H1 (cell line): ENCODE measurements at regions not wholly inside any gene's neighbourhood (a gene's known extent, or its start where the extent isn't known, plus 50 kb on each side); places are given as distances from the start of the nearest gene placed in this dataset.

ENCODE experiments used
- EZH2 ChIP-seq: fragments of 200-600 bp; sonication (generic); IDR thresholded peaks from 2 replicates; pipeline ENCODE4 v1.7.1; 2012; ENCODE audit warnings: low read depth, mild to moderate bottlenecking, moderate library complexity, low read length, inconsistent platforms; ENCODE audit not compliant: severe bottlenecking
- KDM5A ChIP-seq: fragments of 200-600 bp; IDR thresholded peaks from 2 replicates; pipeline ENCODE4 v1.7.1; 2012; ENCODE audit warnings: mild to moderate bottlenecking, low read length, inconsistent platforms, mixed read lengths
- SAP30 ChIP-seq: fragments of 300-600 bp; sonication (generic); IDR thresholded peaks from 2 replicates; pipeline ENCODE4 v1.7.1; 2012; ENCODE audit warnings: low read length, moderate library complexity, mild to moderate bottlenecking, inconsistent platforms; ENCODE audit not compliant: insufficient read depth, insufficient replicate concordance
- TF ChIP-seq, protein P1 (sequence below): IDR thresholded peaks from 2 replicates; pipeline ENCODE4 v1.6.1; 2012; ENCODE audit warnings: low read length, inconsistent platforms
- TF ChIP-seq, protein P2 (sequence below): IDR thresholded peaks from 2 replicates; pipeline ENCODE4 v1.6.1; 2012; ENCODE audit warnings: inconsistent platforms

DNA sequence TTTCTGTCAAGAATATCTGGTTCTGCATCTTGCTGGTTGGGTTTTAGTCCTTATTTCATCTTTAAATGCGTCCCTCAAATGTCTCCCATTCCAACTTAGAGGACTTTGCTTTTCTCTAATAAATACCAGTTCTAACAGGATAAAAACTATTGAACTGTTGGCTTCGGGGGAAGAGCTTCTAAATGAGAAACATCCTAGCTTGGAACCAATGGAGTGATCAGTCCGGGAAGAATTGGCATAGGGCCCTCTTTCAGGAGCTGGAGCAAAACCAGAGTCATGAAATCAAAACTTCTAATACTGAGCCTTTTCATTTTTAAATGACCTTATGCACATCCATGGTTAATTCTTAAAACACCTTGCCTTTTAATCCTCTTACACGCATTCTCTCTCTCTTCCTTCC lies 401.6 kb upstream of the SMIM21 start (continued):
- TF ChIP-seq EZH2 (no peak), SAP30 (no peak), KDM5A (no peak)
- TF ChIP-seq, protein P1, sequence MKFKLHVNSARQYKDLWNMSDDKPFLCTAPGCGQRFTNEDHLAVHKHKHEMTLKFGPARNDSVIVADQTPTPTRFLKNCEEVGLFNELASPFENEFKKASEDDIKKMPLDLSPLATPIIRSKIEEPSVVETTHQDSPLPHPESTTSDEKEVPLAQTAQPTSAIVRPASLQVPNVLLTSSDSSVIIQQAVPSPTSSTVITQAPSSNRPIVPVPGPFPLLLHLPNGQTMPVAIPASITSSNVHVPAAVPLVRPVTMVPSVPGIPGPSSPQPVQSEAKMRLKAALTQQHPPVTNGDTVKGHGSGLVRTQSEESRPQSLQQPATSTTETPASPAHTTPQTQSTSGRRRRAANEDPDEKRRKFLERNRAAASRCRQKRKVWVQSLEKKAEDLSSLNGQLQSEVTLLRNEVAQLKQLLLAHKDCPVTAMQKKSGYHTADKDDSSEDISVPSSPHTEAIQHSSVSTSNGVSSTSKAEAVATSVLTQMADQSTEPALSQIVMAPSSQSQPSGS = no peak
- TF ChIP-seq, protein P2, sequence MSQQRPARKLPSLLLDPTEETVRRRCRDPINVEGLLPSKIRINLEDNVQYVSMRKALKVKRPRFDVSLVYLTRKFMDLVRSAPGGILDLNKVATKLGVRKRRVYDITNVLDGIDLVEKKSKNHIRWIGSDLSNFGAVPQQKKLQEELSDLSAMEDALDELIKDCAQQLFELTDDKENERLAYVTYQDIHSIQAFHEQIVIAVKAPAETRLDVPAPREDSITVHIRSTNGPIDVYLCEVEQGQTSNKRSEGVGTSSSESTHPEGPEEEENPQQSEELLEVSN = no peak
- TF ChIP-seq, all 59 proteins: peak for 0
